GM12874 (cell line): ENCODE measurements at regions not wholly inside any gene's neighbourhood (a gene's known extent, or its start where the extent isn't known, plus 50 kb on each side); places are given as distances from the start of the nearest gene placed in this dataset.

Source experiments
- TF ChIP-seq, protein P1 (sequence below): IDR thresholded peaks from 2 replicates; pipeline ENCODE4 v1.5.1; 2011; ENCODE audit warnings: low read depth, mild to moderate bottlenecking, control low read depth, low read length, moderate library complexity; ENCODE audit not compliant: insufficient read depth

GRCh38 chr17:34141590-34141989, 113.5 kb upstream of the CCL2 start:
- TF ChIP-seq, protein P1, sequence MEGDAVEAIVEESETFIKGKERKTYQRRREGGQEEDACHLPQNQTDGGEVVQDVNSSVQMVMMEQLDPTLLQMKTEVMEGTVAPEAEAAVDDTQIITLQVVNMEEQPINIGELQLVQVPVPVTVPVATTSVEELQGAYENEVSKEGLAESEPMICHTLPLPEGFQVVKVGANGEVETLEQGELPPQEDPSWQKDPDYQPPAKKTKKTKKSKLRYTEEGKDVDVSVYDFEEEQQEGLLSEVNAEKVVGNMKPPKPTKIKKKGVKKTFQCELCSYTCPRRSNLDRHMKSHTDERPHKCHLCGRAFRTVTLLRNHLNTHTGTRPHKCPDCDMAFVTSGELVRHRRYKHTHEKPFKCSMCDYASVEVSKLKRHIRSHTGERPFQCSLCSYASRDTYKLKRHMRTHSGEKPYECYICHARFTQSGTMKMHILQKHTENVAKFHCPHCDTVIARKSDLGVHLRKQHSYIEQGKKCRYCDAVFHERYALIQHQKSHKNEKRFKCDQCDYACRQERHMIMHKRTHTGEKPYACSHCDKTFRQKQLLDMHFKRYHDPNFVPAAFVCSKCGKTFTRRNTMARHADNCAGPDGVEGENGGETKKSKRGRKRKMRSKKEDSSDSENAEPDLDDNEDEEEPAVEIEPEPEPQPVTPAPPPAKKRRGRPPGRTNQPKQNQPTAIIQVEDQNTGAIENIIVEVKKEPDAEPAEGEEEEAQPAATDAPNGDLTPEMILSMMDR = no peak

DNA sequence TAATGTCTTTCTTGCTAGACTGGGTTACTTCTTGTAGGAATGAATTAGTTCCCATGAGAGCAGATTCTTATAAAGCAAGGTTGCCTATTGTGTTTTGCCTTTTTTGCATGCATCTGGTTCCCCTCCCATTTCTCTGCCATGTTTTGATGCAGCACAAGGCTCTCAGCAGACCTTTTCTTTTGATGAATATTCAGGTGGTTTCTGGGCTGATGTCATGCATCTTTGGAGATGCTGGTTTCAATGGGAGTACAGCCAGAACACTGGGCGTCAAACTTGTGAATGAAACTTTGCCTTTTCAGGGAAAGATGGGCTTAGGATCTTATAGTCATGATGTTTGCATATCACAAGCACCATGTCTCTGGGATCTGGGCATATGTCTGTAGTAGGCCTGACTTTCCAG, 111.7 kb upstream of the CCL2 start:
- TF ChIP-seq, protein P1 = no peak

DNA sequence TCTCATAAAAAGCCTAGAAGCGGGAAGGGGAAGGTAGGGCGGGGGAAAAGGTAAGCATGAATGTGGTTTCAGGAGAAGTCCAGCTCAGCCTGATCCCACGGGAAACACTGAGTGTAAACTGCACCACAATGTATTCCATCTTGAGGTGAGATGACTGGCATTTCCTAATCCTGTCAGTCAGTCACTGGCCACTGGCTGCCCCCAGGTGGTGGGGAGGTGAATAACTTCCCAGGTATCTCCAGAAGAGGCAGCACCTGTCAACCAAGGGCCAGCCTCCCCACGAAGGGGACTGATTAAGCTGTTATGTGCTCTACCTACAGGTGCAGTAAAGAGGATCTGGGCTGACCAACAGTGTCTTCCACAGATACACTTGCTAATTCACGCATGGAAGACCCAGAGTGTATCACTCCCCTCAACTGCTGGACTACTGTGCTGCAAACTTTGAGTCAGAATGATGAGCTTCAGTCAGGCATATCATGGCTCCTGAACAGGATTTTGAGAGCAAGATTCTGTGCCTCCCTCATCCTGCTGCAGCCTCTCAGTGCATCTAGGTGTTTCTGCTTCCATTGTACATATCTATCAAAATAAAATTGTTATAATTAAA, 108.5 kb upstream of the CCL2 start:
- TF ChIP-seq, protein P1 = peak; percentile 84

DNA sequence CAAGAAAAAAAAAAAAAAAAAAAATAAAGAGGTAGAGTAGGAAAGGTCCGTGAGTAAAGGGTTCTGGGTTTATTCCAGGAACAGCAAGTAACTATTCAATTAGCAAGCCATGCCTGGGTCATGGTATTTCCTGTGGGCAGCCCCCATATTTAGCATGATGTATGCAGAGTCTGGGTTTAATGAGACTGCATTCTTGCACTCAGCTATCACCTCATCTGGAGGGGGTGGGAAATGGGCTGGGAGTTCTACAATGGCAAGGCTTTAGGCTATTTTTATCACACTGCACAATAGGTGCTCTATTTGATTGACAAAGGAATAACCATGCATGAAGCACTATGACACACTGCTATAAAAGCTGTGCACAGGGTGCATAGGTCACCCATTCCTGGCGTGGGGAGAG, 104.0 kb upstream of the CCL2 start:
- TF ChIP-seq, protein P1 = no peak

DNA sequence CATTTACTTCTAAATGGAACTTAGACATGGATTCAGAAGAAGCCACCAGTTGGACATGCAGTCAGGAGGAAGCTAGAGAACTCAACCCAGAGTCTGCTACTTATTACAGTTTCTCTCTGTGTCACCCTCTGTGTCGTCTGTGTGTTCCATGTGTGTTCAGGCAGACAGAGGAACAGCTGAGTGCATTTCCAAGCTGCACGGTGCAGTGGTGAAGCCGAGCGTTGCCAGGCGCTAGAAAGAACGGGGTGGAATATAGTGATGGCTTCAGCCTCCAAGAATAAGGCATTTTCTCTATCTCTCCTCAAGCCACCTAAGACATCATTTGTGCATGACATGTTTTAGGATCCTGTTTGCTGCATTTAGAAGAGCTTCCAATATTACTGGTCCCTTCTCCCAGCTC, 101.1 kb upstream of the CCL2 start:
- TF ChIP-seq, protein P1 = no peak

DNA sequence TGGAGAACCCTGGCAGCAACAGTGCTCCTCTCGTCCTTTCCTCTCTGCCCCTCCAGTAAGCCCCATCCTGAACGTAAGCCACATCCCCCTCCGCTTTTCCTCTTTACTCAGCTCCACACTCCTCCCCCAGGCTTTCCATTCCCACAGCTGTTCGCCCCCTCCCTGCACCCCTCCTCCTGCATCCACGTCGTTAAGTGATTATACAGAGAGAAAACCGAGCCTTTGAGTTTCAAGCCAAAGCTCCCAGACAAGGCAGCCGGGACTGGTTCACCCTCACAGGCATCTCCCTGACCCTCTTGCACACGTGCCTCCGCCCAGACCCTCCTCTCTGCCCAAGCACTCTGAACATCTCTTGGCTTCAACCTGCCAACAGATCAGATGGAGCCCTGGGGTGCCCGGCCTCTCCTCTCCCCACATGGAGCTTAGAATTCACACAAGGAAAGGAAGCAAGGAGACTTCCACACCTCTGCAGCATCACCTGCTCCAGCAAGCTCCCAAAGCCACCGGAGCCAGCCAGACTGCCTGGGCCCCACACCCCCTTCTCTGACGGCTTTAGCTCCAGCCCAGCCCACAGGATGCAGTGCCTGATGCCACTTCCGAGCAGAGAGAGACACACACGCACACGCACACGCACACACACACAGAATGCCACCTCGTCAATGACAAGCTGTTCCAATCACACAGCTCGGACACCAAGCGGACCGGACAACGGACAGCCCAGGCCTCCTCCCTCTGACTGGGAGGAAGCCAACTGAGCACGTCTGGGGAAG, 99.9 kb upstream of the CCL2 start:
- TF ChIP-seq, protein P1 = no peak

DNA sequence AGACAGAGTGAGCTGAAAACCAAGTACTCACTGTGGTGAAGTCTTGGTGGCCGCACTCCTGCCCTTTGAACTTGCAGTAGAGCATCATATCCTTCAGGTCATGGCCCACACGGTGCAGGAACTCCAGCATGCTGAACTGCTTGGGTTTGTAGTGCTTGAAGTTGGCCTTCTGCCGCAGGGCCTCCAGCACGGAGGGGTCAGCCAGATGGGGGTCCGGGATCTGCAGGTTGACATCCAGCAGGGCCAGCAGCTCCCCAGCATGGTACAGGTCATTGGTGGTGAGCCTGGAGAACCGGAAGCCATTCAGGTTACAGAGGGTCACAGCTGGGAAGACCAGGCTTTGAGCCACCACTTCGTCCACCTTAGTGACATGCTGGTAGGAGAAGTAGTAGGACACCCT, 99.1 kb upstream of the CCL2 start:
- TF ChIP-seq, protein P1 = no peak
